Panc1 (cell line): ENCODE measurements at regions not wholly inside any gene's neighbourhood (a gene's known extent, or its start where the extent isn't known, plus 50 kb on each side); places are given as distances from the start of the nearest gene placed in this dataset.

ENCODE experiments used
- CTCF ChIP-seq: fragments of 450-650 bp; IDR thresholded peaks from 2 replicates; pipeline ENCODE4 v1.5.1; 2017; ENCODE audit warnings: mild to moderate bottlenecking
- POLR2AphosphoS5 ChIP-seq: IDR thresholded peaks from 2 replicates; pipeline ENCODE4 v1.6.1; 2012; ENCODE audit warnings: mild to moderate bottlenecking, low read depth, low read length, moderate library complexity
- SIN3A ChIP-seq: IDR thresholded peaks from 2 replicates; pipeline ENCODE4 v1.6.1; 2012; ENCODE audit warnings: low read depth, mild to moderate bottlenecking, low read length, moderate library complexity, borderline replicate concordance; ENCODE audit not compliant: insufficient read depth
- TCF7L2 ChIP-seq: IDR thresholded peaks from 2 replicates; pipeline ENCODE4 v1.6.1; 2011; ENCODE audit warnings: mild to moderate bottlenecking, low read depth, low read length, inconsistent platforms
- TF ChIP-seq, protein P1 (sequence below), 2 experiments: IDR thresholded peaks; 2 replicates each; pipeline ENCODE4 v1.6.1; 2011 to 2012; ENCODE audit warnings: low read depth in 2 of 2, control low read depth in 1 of 2, low read length in 1 of 2, mild to moderate bottlenecking in 1 of 2, moderate library complexity in 1 of 2; ENCODE audit not compliant: insufficient read depth in 1 of 2

- TF ChIP-seq CTCF: no peak
- no peak for TF ChIP-seq SIN3A
- TF ChIP-seq, protein P1, sequence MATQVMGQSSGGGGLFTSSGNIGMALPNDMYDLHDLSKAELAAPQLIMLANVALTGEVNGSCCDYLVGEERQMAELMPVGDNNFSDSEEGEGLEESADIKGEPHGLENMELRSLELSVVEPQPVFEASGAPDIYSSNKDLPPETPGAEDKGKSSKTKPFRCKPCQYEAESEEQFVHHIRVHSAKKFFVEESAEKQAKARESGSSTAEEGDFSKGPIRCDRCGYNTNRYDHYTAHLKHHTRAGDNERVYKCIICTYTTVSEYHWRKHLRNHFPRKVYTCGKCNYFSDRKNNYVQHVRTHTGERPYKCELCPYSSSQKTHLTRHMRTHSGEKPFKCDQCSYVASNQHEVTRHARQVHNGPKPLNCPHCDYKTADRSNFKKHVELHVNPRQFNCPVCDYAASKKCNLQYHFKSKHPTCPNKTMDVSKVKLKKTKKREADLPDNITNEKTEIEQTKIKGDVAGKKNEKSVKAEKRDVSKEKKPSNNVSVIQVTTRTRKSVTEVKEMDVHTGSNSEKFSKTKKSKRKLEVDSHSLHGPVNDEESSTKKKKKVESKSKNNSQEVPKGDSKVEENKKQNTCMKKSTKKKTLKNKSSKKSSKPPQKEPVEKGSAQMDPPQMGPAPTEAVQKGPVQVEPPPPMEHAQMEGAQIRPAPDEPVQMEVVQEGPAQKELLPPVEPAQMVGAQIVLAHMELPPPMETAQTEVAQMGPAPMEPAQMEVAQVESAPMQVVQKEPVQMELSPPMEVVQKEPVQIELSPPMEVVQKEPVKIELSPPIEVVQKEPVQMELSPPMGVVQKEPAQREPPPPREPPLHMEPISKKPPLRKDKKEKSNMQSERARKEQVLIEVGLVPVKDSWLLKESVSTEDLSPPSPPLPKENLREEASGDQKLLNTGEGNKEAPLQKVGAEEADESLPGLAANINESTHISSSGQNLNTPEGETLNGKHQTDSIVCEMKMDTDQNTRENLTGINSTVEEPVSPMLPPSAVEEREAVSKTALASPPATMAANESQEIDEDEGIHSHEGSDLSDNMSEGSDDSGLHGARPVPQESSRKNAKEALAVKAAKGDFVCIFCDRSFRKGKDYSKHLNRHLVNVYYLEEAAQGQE (IDR thresholded peaks at IDR 0.05; ENCODE audit: insufficient read depth in 1 of 2, low read depth in 2 of 2, low read length in 1 of 2): no peak
- no peak for TF ChIP-seq POLR2AphosphoS5
- TF ChIP-seq TCF7L2: no peak
Observed at GRCh38 chr13:47291107-47291656, 394.3 kb upstream of the HTR2A start.
